IPS-NIHi11 (cell line): ENCODE measurements at regions not wholly inside any gene's neighbourhood (a gene's known extent, or its start where the extent isn't known, plus 50 kb on each side); places are given as distances from the start of the nearest gene placed in this dataset.
A peak's percentile ranks its signal among the peaks of the same experiment; 100 is the strongest.

Source experiments
- DNase-seq: peaks from one replicate; pipeline ENCODE4 v3.0.0; 2012; ENCODE audit warnings: mixed read lengths, low spot score

GRCh38 chr18:26794230-26795101, 71.0 kb downstream of the AQP4 start:
- no peak for DNase-seq

- no peak for DNase-seq
Measured at GRCh38 chr18:26792661-26793060, 72.8 kb downstream of the AQP4 start.

GRCh38 chr18:26791676-26792075, 73.8 kb downstream of the AQP4 start:
- no peak for DNase-seq

GRCh38 chr18:26784599-26784998, 80.9 kb downstream of the AQP4 start:
- DNase-seq, result no peak

GRCh38 chr18:26783170-26783569, 82.3 kb downstream of the AQP4 start:
- no peak for DNase-seq

GRCh38 chr18:26780520-26781325, 84.8 kb downstream of the AQP4 start:
- DNase-seq, result no peak

GRCh38 chr18:26778054-26778393, 87.5 kb downstream of the AQP4 start:
- DNase-seq, result no peak

- DNase-seq, result peak; percentile 35
Measured at GRCh38 chr18:26777351-26778053, 88.0 kb downstream of the AQP4 start.

- no peak for DNase-seq
Measured at GRCh38 chr18:26772691-26773090, 92.8 kb downstream of the AQP4 start.

GRCh38 chr18:26771524-26771923, 94.0 kb downstream of the AQP4 start:
- peak; percentile 45 for DNase-seq

- DNase-seq, result no peak
Measured at GRCh38 chr18:26768385-26768784, 97.1 kb downstream of the AQP4 start.

- DNase-seq, result no peak
Measured at GRCh38 chr18:26765498-26765897, 100.0 kb downstream of the AQP4 start.

- no peak for DNase-seq
Measured at GRCh38 chr18:26764586-26764985, 100.9 kb downstream of the AQP4 start.

GRCh38 chr18:26764177-26764576, 101.3 kb downstream of the AQP4 start:
- DNase-seq, result no peak

- no peak for DNase-seq
Measured at GRCh38 chr18:26763446-26764110, 101.9 kb downstream of the AQP4 start.

- no peak for DNase-seq
Measured at GRCh38 chr18:26757263-26758019, 108.1 kb downstream of the AQP4 start.

GRCh38 chr18:26756556-26756955, 109.0 kb downstream of the AQP4 start:
- DNase-seq, result no peak

- DNase-seq, result no peak
Measured at GRCh38 chr18:26746826-26747475, 118.6 kb downstream of the AQP4 start.

GRCh38 chr18:26746398-26746797, 119.1 kb downstream of the AQP4 start:
- DNase-seq, result no peak

- DNase-seq, result no peak
Measured at GRCh38 chr18:26745288-26746181, 120.0 kb downstream of the AQP4 start.
